ENCODE measurements at regions not wholly inside any gene's neighbourhood (a gene's known extent, or its start where the extent isn't known, plus 50 kb on each side); places are given as distances from the start of the nearest gene placed in this dataset.
"Not testable (repeated sequence)": the region's sequence is repeated elsewhere in the genome, so short reads cannot be mapped to it uniquely, and the experiment has no call there.

DNA sequence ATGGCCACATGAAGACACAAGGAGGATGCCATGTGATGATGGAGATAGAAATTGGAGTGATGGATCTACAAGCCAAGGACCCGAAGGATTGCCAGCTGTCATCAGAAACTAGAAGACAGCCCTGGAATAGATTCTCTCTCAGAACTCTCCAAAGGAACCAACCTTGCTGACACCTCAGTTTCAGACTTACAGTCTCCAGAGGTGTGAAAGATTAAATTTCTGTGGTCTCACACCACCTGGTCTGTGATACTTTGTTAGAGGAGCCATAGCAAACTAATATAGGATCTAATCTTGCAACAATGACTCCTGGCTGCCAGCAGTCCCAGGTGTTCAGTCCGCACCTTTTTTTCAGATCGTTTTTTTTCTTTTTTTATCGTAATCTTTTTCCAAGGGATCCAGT, 647.3 kb upstream of the GHITM start:
- Mint-ChIP-seq H3K36me3 (ENCODE audit: low read depth) (no peaks in the 10 kb centered on the region), H3K4me1 (ENCODE audit: low read depth) (no peaks in the 10 kb centered on the region), H3K4me3 (no peak overlapping the region), H3K9me3 (peaks cover 12% of the 10 kb centered on the region), H3K27me3 (no peaks in the 10 kb centered on the region), H3K27ac (no peak overlapping the region)
- intact Hi-C loops (cut with micrococcal nuclease): no loop called here

DNA sequence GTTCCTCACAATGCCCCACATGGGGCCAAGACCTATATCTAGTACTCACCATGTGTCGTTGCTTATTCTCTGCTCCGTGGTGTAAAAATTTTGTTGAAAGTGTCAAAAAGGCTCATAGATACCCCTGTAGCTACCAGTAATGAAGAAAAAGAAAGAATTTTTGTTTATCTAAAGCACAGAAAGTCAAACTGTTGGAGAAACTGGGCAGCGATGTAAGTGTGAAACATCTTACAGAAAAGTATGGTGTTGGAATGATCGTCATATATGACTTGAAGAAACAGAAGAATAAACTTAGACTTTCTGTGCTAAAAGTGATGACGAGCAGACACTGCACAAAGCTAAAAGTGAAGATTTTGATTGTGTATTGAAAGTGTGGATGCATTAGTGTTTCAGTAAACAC, 626.6 kb upstream of the GHITM start:
- Mint-ChIP-seq H3K27ac (no peak overlapping the region), H3K27me3 (no peaks in the 10 kb centered on the region), H3K9me3 (peaks cover 6% of the 10 kb centered on the region), H3K4me3 (no peak overlapping the region), H3K4me1 (ENCODE audit: low read depth) (no peaks in the 10 kb centered on the region), H3K36me3 (ENCODE audit: low read depth) (no peaks in the 10 kb centered on the region)
- intact Hi-C loops (cut with micrococcal nuclease): no loop called here

DNA sequence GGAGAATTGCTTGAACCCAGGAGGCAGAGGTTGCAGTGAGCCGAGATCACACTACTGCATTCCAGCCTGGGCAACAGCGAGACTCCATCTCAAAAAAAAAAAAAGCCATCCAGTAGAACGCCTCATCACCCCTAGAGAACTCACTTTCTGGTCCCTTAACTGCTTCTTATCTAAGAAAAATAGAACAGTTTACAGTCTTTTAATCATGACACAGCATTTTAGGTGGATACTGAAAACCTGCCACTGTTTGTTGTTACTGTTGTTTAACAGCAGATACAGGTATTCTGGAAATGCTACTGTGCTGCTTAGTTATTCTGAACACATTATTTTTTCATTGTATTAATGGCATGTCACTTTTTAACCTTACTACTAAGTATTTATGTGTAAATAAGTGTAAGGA, 624.3 kb upstream of the GHITM start:
- Mint-ChIP-seq H3K4me3 (no peak overlapping the region), H3K36me3 (ENCODE audit: low read depth) (no peaks in the 10 kb centered on the region), H3K27me3 (no peaks in the 10 kb centered on the region), H3K27ac (no peak overlapping the region), H3K4me1 (ENCODE audit: low read depth) (no peaks in the 10 kb centered on the region), H3K9me3 (peaks cover 6% of the 10 kb centered on the region)
- intact Hi-C loops (cut with micrococcal nuclease): no loop called here

DNA sequence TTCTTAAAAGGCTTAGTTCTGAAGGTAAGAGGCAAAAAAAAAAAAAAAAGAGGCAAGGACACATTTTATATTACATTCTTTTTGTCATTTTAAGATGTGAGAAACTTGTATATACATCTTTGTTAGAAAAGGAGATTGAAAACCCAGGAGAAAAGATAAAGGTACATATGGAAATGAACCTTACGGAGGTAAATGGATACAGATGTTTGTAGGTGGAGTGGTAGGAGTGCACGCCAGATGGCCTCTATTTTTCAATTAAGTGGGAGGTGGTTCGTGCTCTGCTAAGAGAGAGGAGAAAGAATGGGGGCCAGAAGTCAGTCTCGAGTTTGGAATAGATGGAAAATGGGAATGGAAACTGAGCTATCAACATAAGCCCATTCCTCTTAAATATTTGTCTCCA, 622.5 kb upstream of the GHITM start:
- Mint-ChIP-seq H3K9me3 (peaks cover 6% of the 10 kb centered on the region), H3K4me1 (ENCODE audit: low read depth) (no peaks in the 10 kb centered on the region), H3K27me3 (no peaks in the 10 kb centered on the region), H3K4me3 (no peak overlapping the region), H3K27ac (no peak overlapping the region), H3K36me3 (ENCODE audit: low read depth) (no peaks in the 10 kb centered on the region)
- intact Hi-C loops (cut with micrococcal nuclease): no loop called here

DNA sequence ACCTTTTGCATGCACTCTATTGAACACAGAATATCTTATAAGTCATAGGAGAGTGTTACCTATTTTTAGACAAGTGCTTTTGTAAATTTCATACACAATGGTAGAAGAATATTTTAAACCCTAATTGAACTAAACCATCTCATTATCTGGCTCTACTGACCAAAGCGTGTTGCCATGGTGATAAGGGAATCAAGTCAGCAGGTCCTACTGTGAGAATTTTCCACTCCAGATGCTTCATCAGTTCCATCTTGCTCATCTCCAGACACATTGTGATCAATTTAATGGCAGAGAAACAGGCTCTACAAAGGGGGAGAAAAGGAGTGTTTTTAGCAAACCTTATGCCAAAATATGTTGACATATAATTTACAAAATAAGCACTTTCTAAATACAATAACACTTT, 621.9 kb upstream of the GHITM start:
- H3K4me3 Mint-ChIP-seq: no peak overlapping the region
- intact Hi-C loops (cut with micrococcal nuclease): no loop called here
- no peaks in the 10 kb centered on the region for H3K4me1 Mint-ChIP-seq (ENCODE audit: low read depth)
- peaks cover 6% of the 10 kb centered on the region for H3K9me3 Mint-ChIP-seq
- no peaks in the 10 kb centered on the region for H3K27me3 Mint-ChIP-seq
- no peaks in the 10 kb centered on the region for H3K36me3 Mint-ChIP-seq (ENCODE audit: low read depth)
- H3K27ac Mint-ChIP-seq: no peak overlapping the region

DNA sequence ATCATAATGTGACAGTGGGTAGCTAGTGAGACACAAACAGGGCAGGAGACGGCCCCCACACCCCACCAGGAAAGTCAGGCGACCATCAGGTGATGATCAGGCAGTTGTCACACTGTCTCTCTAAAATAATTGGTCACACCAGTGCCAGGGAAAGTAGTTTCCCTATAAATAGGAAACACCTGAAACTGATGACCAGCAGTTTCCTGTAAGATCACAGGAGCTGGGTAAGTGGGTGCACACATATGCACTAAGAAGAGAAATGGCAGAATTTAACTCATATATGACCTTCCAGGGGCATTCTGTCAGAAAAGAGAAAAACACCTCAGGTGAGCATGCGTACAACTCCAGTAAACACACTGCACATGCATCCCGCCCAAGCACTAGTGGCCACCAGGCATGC, 620.5 kb upstream of the GHITM start:
- intact Hi-C loops (cut with micrococcal nuclease): no loop called here
- Mint-ChIP-seq H3K36me3 (ENCODE audit: low read depth) (no peaks in the 10 kb centered on the region), H3K27me3 (no peaks in the 10 kb centered on the region), H3K9me3 (peaks cover 4% of the 10 kb centered on the region), H3K4me1 (ENCODE audit: low read depth) (no peaks in the 10 kb centered on the region), H3K27ac (no peak overlapping the region), H3K4me3 (no peak overlapping the region)

DNA sequence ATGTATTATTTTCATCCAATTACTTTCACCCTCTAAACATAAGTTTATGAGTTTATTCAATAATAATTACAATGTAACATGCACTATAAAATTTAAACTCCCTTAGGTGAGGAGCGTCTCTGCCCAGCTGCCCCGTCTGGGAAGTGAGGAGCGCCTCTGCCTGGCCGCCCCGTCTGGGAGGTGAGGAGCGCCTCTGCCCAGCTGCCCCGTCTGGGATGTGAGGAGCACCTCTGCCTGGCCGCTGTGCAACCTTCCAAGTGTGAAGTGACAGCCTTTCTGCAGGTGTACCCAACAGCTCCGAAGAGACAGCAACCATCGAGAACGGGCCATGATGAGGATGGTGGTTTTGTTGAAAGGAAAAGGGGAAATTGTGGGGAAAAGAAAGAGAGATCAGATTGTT, 618.9 kb upstream of the GHITM start:
- H3K4me1 Mint-ChIP-seq (ENCODE audit: low read depth); H3K27ac Mint-ChIP-seq; H3K27me3 Mint-ChIP-seq; H3K36me3 Mint-ChIP-seq (ENCODE audit: low read depth); H3K4me3 Mint-ChIP-seq; intact Hi-C loops (cut with micrococcal nuclease): not testable (repeated sequence)
- peaks cover 20% of the 10 kb centered on the region for H3K9me3 Mint-ChIP-seq

DNA sequence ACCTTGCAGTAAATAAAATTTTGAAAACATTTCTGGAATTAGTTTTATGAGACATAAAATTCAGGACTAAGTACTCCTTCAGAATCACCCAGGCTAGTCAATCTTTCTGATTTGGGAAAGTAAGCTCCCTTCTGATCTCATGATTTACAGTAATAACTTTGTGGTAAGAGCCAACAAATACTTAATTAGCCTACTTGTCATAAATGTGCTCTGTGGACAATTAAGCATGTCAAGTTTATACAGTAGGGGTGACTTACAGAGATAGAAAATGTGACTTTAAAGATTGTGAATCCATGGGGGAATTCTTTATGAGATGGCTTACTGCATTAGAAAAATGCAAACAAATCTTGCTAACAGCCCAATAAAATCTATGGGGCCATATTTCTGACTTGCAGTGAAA, 616.9 kb upstream of the GHITM start:
- intact Hi-C loops (cut with micrococcal nuclease): no loop called here
- H3K4me1 Mint-ChIP-seq (ENCODE audit: low read depth): no peaks in the 10 kb centered on the region
- no peak overlapping the region for H3K27ac Mint-ChIP-seq
- no peaks in the 10 kb centered on the region for H3K27me3 Mint-ChIP-seq
- no peaks in the 10 kb centered on the region for H3K36me3 Mint-ChIP-seq (ENCODE audit: low read depth)
- H3K4me3 Mint-ChIP-seq: no peak overlapping the region
- peaks cover 41% of the 10 kb centered on the region for H3K9me3 Mint-ChIP-seq

DNA sequence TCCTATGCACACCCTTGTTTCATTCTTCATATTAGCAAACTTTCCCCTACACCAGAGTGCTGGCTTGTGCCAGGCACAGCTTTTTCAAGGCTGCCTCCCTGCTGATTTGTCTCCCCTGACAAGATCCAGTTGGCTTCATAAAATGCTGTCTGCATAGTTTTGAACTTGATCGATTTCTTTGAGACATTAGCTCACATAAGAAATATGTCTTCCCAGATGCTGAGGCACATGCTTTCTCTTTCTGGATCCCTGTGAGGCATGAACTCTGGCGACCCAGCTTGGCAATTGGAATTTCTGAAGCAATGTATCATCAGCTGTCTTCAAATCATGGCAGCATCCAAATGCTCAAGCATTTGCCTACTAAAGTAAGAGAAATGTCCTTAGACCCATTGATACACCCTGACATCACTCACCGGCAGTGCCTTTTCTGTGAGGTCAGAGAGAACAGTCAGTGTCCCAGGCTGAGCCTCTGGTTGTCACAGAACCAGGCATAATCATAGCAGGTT, 616.4 kb upstream of the GHITM start:
- no peaks in the 10 kb centered on the region for H3K27me3 Mint-ChIP-seq
- no peak overlapping the region for H3K27ac Mint-ChIP-seq
- no peaks in the 10 kb centered on the region for H3K4me1 Mint-ChIP-seq (ENCODE audit: low read depth)
- peaks cover 45% of the 10 kb centered on the region for H3K9me3 Mint-ChIP-seq
- H3K36me3 Mint-ChIP-seq (ENCODE audit: low read depth): no peaks in the 10 kb centered on the region
- no peak overlapping the region for H3K4me3 Mint-ChIP-seq
- intact Hi-C loops (cut with micrococcal nuclease): no loop called here

DNA sequence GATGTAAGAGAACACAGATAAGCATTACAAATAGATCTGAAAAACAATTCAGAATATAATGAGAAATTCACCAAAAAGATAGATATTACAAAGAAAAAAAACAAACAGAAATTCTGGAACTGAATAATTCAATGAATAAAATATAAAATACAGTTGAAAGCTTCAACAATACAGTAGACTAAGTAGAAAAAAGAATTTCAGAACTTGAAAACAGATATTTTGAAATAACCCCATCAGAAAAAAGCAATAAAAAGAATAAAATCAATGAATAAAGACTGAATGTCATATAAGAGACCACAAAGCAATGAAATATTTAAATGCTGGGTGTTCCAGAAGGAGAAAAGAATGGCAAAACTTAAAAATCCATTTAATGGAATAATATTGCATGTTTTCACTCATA, 611.4 kb upstream of the GHITM start:
- Mint-ChIP-seq H3K27me3 (no peaks in the 10 kb centered on the region), H3K4me1 (ENCODE audit: low read depth) (no peaks in the 10 kb centered on the region), H3K9me3 (peaks cover 61% of the 10 kb centered on the region), H3K27ac (no peak overlapping the region), H3K36me3 (ENCODE audit: low read depth) (no peaks in the 10 kb centered on the region), H3K4me3 (no peak overlapping the region)
- intact Hi-C loops (cut with micrococcal nuclease): no loop called here

DNA sequence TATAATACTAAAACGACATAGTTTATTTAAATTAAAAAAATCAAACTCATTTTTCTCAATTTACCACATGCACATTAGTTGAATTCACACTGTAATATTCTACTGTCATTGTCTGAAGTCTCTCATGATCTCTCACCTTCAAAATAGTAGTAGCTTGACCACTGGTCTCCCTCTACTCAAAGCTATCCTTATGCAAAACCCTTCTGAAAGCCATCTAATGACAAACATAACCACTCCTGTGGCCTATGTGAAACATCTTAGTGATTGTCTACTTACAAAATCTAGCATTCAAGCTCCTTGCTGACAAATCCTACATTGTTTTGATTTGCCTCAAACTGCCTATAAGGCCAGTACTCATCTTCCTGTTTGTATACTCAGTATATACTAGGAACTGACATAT, 606.0 kb upstream of the GHITM start:
- intact Hi-C loops (cut with micrococcal nuclease): no loop called here
- Mint-ChIP-seq H3K4me1 (ENCODE audit: low read depth) (no peaks in the 10 kb centered on the region), H3K27me3 (no peaks in the 10 kb centered on the region), H3K36me3 (ENCODE audit: low read depth) (no peaks in the 10 kb centered on the region), H3K4me3 (no peak overlapping the region), H3K9me3 (peaks cover 12% of the 10 kb centered on the region), H3K27ac (no peak overlapping the region)

DNA sequence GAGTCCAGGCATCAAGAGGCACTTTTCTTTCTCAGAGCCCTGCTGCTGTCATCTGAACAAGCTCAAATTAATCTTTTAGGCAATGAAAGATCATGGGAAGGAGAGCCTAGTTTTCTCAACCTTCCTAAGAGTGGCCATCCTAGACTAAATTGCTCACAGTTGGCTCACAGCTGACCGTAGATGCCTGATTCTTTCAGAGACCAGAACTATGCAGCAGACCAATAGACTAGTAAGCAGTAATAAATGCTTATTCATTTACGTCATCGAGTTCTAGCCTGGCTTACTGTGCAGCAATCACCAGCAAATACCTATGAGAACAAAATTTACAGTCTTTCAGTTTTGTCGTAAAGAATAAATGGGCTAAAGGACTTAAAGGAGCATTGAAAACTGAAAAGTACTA, 602.9 kb upstream of the GHITM start:
- Mint-ChIP-seq H3K4me3 (no peak overlapping the region), H3K4me1 (ENCODE audit: low read depth) (no peaks in the 10 kb centered on the region), H3K27me3 (no peaks in the 10 kb centered on the region), H3K36me3 (ENCODE audit: low read depth) (no peaks in the 10 kb centered on the region), H3K27ac (no peak overlapping the region), H3K9me3 (no peaks in the 10 kb centered on the region)
- intact Hi-C loops (cut with micrococcal nuclease): no loop called here

DNA sequence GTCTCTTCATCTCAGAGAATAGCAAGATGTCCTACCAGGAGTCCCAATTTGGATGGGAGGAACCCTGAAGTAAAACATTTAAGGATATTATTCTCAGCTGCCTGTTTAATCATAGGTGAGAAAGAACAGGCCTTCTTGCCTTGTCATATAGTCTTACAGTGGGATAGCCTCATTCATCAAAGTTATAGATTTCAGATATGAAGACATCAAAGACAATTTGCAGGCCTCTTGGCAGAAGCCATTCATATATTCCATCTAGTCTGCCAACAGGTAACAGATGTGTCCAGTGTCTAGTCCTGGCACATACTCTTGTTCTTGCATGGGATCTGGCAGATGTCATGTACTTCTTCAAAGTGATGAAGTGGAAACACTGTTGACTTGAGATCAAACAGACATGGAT, 601.3 kb upstream of the GHITM start:
- Mint-ChIP-seq H3K27ac (no peak overlapping the region), H3K9me3 (no peaks in the 10 kb centered on the region), H3K27me3 (no peaks in the 10 kb centered on the region), H3K4me1 (ENCODE audit: low read depth) (no peaks in the 10 kb centered on the region), H3K36me3 (ENCODE audit: low read depth) (no peaks in the 10 kb centered on the region), H3K4me3 (no peak overlapping the region)
- intact Hi-C loops (cut with micrococcal nuclease): no loop called here

DNA sequence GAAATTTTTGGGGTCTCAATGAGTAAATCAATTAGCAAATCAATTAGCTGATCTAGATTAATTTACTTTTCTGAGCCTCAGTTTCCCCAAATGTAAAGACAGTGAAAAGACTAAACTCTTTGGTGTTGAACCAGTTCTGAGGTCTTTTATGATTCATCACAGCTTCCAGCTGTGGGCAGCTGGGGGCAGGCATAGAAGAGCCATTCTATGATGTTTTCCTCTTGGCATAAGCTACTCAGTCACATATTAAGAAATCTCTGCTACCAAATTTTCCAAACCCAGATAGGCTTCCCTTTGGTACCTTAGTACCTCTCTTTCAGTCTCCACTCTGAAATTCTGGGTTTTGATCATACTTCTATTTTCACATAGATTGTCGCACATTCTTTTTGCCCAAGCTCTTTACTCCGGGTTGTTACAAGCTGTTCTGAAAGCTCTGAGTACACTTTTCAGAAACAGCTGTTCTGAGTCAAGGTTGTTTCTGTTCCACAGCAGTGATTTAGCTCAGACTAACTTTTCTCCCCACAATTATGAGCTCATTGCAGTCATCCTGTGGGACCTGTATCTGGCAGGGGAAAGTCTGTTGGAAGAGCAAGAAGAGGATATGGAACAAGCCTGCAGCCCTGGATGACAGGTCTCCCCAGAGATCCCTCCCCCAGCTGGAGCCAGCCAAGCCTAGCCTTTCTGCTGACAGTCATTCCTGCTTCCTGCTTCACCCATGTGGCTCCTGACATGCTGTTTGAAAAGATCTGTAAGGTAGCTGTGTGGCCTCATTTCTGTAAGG, 599.6 kb upstream of the GHITM start:
- no peak overlapping the region for H3K27ac Mint-ChIP-seq
- H3K36me3 Mint-ChIP-seq (ENCODE audit: low read depth): no peaks in the 10 kb centered on the region
- intact Hi-C loops (cut with micrococcal nuclease): no loop called here
- H3K9me3 Mint-ChIP-seq: no peaks in the 10 kb centered on the region
- no peak overlapping the region for H3K4me3 Mint-ChIP-seq
- no peaks in the 10 kb centered on the region for H3K4me1 Mint-ChIP-seq (ENCODE audit: low read depth)
- H3K27me3 Mint-ChIP-seq: no peaks in the 10 kb centered on the region

DNA sequence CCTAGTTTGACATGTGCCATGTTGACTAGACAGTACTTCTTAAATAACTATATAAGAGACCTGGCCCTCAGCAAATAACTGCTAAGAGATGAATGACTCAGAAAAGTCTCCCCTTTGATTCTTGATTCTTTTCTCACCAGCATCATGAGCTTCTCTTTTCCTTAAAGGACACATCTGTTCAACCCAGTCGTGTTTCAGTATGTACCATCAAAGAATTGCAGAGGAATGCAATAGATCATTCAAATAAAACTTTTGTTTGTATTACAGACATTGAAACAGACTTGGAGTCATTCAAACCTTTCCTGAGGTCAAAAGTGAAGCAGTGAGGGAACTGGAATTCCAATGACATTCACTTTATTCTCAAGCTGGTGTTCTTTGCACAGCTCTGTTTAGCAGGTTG, 598.3 kb upstream of the GHITM start:
- H3K4me1 Mint-ChIP-seq (ENCODE audit: low read depth): no peaks in the 10 kb centered on the region
- no peak overlapping the region for H3K27ac Mint-ChIP-seq
- H3K4me3 Mint-ChIP-seq: no peak overlapping the region
- intact Hi-C loops (cut with micrococcal nuclease): no loop called here
- no peaks in the 10 kb centered on the region for H3K27me3 Mint-ChIP-seq
- no peaks in the 10 kb centered on the region for H3K9me3 Mint-ChIP-seq
- no peaks in the 10 kb centered on the region for H3K36me3 Mint-ChIP-seq (ENCODE audit: low read depth)
